Activated naive CD4-positive, alpha-beta T cell treated with anti-CD3 and anti-CD28 coated beads, Interleukin-2, amount 50 U/mL, for 72 hours (primary cell): ENCODE measurements at regions not wholly inside any gene's neighbourhood (a gene's known extent, or its start where the extent isn't known, plus 50 kb on each side); places are given as distances from the start of the nearest gene placed in this dataset.

Experiments
- ATAC-seq, 2 donors: fragments of 150-1000 bp; cut with Tn5 transposase; 2 replicates each; pipeline ENCODE4 v1.10.0; 2021; ENCODE audit warnings: mild to moderate bottlenecking in 2 of 2, moderate library complexity in 2 of 2
- DNase-seq, 2 donors: peaks; one replicate each; pipeline ENCODE4 v3.0.0; 2021 to 2022; ENCODE audit warnings: low spot score in 2 of 2
- H3K27ac Mint-ChIP-seq, 2 donors: one replicate each; pipeline ENCODE4 v1.8.0; 2022; ENCODE audit warnings: mild to moderate bottlenecking in 2 of 2, mixed read lengths in 2 of 2
- H3K36me3 Mint-ChIP-seq, 2 donors: one replicate each; pipeline ENCODE4 v1.8.0; 2022; ENCODE audit warnings: mixed read lengths in 2 of 2
- H3K9me3 Mint-ChIP-seq, 2 donors: one replicate each; pipeline ENCODE4 v1.8.0; 2022; ENCODE audit warnings: mixed read lengths in 2 of 2

DNA sequence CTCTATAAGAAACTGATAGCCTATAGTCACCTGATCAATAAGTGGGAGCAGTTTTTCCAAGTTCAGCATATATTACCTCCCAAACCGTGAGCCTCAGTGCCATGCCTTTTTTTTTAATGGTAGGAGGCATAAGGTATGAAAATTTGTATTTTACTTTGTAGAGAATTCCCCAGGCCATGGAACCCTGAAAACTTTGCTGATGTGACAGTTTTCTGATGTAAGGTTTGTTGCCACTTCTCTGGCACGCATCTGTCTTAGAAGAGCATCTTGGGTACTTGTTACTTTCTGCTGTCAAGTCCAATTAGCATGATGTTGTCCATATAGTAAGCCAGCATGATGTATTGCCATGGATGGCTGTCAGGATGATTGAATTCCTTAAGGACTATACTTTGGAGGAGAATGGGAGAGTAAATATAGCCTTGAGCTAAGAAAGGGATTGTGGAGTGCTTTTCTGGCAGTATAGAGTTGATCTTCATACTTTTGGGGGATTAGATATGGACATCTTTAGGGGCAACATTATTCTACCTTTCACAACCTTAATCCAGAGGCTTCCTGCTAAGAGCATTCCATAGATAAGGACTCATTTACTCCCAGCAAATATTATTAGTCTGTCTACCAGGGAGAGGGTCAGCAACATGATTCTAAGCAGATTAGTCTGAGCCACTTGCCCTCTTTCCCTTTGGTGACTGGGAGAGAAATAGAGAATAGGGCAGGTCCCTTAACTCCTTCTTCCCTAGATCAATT is 389.6 kb downstream of the YTHDC2 start:
- Mint-ChIP-seq H3K36me3 (no peaks in the 10 kb centered on the region), H3K27ac (no peak overlapping the region), H3K9me3 (peaks cover 0 to 4% of the 10 kb centered on the region in 2 donors)
- ATAC-seq (no peak), DNase-seq (no peak)

DNA sequence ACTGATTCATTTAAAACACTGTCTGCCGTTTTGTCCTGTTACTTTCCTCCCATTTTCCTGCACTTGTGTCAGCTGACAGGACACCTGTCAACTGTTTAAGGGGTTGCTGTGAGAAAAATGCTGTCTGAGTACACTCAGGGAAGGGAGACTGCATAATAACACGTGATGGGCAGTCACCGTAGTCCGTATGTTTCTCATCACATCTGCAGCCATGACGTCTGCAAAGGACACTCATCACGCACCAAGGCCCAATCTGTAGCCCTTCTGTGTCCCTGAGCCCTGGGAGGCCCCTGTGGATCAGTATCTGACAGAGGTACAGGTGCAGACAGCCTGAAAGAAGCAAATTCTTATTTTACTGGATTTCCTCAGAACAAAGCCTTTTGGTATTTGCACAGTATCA is 396.3 kb downstream of the YTHDC2 start:
- Mint-ChIP-seq H3K9me3 (no peaks in the 10 kb centered on the region), H3K36me3 (no peaks in the 10 kb centered on the region), H3K27ac (no peak overlapping the region)
- ATAC-seq (no peak), DNase-seq (no peak)

DNA sequence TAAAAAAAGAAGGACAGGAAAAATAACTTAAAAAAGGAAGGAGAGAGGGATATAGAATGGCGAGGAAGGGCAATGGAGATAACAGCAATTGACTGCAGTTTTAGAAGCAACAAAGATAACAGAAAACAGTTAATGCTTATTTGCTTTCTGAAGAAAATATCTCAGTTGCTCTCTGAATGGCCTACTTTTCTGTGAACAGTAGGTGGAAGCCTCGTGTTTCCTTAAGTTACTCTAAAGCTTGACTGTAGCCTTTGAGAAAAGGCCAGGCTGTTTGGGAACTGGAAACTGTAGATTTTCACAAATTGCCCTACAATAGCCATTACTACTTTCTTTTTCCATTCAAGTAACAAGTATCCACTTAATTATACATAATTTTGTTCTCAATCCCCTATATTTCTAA is 404.5 kb downstream of the YTHDC2 start:
- peaks cover 5% of the 10 kb centered on the region in 2 donors for H3K9me3 Mint-ChIP-seq
- DNase-seq (no peak), ATAC-seq (no peak)
- H3K27ac Mint-ChIP-seq = no peak overlapping the region
- peaks cover 0 to 6% of the 10 kb centered on the region in 2 donors for H3K36me3 Mint-ChIP-seq

DNA sequence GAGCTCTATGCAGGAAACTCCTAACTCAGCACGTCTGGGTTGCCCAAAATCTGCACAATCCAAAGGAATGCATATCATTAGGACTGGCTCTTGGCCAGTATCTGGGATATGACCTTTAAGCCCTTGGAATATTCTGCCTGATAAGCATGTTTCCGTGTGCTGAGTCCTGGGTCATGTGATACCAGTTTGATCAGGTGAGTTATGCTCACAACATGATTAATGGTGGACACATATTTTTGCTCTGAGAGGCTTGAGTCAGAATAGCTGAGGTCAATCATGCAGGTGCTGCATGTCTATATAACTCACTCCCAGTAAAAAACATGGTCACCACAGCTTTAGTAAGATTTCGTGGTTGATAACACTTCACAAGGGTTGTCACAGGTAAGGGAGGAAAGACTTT is 408.8 kb downstream of the YTHDC2 start:
- ATAC-seq (no peak), DNase-seq (no peak)
- Mint-ChIP-seq H3K36me3 (peaks cover 0 to 6% of the 10 kb centered on the region in 2 donors), H3K27ac (no peak overlapping the region), H3K9me3 (peaks cover 12% of the 10 kb centered on the region in 2 donors)

DNA sequence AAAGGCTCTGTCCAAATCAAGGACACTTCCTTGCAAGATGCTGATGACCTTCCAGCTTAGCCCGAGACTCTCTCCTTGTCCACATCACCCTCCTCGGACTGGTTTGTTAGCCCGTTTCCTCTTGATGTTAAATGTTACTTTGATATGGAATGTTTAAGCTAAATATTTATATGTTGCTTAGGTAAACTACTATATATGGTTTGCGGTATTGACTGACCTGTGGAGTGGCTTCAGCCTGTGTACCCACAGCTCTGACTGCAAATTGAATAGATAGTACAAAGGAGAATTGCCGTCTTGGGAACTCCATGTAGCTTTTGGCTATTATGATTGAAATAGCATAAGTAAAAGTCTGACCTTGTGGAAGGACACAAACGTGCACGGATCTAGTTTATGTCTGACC is 422.0 kb downstream of the YTHDC2 start:
- Mint-ChIP-seq H3K36me3 (no peaks in the 10 kb centered on the region), H3K9me3 (peaks cover 4 to 11% of the 10 kb centered on the region in 2 donors), H3K27ac (no peak overlapping the region)
- ATAC-seq (no peak), DNase-seq (no peak)

DNA sequence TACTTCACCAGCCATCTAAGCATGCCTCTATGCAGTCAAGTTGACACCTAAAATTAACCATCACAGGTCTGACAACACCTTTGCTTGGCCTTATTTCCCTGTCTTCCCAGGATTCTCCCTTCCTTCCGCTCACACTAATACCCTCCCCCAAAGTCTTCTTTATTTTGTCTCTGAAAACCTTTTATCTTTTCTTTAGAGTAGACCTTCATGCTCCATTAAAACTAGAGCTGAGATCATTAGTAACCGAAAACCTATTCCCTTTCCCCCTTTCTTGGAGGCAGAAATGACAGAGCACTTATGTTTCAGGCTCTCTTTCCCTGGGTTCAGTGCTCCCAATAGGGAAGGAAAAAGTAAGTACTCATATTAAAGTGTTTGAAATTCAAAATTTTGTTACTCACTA is 423.8 kb downstream of the YTHDC2 start:
- peaks cover 4 to 11% of the 10 kb centered on the region in 2 donors for H3K9me3 Mint-ChIP-seq
- DNase-seq (no peak), ATAC-seq (no peak)
- H3K27ac Mint-ChIP-seq = no peak overlapping the region
- H3K36me3 Mint-ChIP-seq = no peaks in the 10 kb centered on the region

DNA sequence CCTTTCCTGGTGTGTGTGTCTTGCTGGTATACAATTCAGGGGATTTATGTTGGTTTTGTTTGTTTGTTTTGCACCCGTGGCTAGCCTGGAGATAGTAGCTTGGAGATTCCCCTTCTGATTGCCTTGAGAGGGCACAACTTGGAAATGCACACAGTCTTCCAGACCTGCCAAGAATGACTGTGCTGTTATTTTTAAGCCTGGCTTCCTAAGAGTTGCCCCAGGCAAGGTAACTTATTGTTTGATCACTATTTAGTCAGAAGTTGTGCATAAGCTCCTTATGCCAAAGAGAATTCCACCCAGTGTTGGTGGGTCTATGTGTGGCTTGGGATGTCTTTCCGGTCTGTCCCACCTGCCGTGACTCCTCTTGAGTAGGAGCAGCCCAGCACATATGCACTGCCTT is 421.9 kb upstream of the KCNN2 start:
- peaks cover 9 to 11% of the 10 kb centered on the region in 2 donors for H3K9me3 Mint-ChIP-seq
- no peak overlapping the region for H3K27ac Mint-ChIP-seq
- ATAC-seq (no peak), DNase-seq (no peak)
- H3K36me3 Mint-ChIP-seq = no peaks in the 10 kb centered on the region

DNA sequence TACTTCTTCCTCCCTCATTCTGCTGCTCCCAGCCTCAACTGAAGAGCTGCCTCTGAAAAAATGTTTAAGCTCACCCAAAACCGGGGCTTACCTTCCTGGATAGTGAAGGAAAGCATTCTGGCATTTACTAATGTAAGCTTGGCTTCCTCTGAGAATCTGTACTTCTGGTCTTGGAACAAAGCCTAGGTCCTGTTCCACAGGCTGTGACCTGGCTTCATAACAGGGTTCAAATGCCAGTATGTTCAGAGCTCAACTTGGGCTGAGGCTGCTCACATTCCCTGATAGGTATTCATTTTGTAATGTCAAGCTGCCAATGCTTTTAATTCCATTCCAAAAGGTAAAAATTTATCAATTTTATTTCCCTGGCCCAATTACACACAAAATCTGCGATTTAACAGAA is 411.7 kb upstream of the KCNN2 start:
- ATAC-seq (no peak), DNase-seq (no peak)
- H3K27ac Mint-ChIP-seq = no peak overlapping the region
- peaks cover 10 to 20% of the 10 kb centered on the region in 2 donors for H3K9me3 Mint-ChIP-seq
- H3K36me3 Mint-ChIP-seq = no peaks in the 10 kb centered on the region

DNA sequence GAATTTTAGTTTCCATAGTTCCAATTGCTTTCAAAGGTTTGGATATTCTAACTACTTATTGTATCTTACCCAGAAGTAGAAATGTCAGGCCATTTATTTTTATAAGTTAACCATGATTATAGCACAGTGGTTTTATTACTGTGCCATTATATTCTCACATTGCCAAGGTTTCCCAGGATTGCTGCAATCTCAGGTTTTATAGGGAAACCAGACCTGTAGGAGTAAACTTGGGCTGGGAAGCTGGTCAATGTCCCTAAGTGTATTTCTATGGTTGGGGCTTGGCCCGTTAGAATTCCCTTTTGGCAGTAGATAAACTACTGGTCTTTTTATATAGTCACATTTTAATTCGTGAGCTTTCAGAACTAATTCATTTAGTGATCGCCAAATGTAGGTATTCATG is 396.6 kb upstream of the KCNN2 start:
- no peak for ATAC-seq
- DNase-seq = no peak
- Mint-ChIP-seq H3K27ac (no peak overlapping the region), H3K36me3 (no peaks in the 10 kb centered on the region), H3K9me3 (peaks cover 10 to 11% of the 10 kb centered on the region in 2 donors)

DNA sequence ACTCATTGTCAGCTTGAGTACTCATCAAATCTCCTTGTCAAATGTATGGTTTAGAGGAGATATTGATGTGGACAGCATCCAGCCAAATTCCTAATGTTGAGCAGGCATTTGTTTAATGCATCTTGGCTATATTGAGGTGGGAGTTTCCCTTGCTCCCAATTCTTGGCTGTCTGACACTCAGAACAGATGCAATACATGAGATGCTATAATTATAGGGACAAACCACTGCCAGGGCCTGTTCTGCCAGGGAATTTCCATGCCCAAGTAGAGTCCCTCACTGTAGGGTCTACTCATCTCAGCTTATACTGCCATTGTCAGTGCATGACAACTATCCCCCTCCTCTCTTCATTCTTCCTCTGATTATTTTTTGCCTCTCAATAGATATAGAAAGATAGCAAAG is 392.0 kb upstream of the KCNN2 start:
- no peak overlapping the region for H3K27ac Mint-ChIP-seq
- no peaks in the 10 kb centered on the region for H3K36me3 Mint-ChIP-seq
- H3K9me3 Mint-ChIP-seq = peaks cover 4 to 9% of the 10 kb centered on the region in 2 donors
- no peak for ATAC-seq
- no peak for DNase-seq

DNA sequence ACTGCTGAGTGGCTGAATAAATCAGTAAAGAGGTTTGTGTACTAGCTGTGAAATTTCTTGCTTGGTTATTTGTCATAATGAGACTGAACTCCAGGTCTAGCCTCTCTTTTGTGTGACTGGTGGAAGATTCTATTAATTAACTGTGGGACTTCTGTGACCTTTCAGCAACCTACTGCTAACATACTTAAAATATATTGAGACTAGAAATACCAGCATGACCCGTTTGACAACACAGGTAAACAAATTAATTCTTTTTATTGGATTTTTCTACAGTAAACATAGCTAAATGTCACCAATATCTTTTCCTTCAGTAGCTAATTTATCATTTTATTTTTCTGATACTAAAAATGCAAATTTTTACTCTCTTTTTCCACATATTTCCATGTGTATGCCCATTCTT is 390.4 kb upstream of the KCNN2 start:
- no peaks in the 10 kb centered on the region for H3K36me3 Mint-ChIP-seq
- H3K9me3 Mint-ChIP-seq = peaks cover 4 to 14% of the 10 kb centered on the region in 2 donors
- DNase-seq (no peak), ATAC-seq (no peak)
- H3K27ac Mint-ChIP-seq = no peak overlapping the region

DNA sequence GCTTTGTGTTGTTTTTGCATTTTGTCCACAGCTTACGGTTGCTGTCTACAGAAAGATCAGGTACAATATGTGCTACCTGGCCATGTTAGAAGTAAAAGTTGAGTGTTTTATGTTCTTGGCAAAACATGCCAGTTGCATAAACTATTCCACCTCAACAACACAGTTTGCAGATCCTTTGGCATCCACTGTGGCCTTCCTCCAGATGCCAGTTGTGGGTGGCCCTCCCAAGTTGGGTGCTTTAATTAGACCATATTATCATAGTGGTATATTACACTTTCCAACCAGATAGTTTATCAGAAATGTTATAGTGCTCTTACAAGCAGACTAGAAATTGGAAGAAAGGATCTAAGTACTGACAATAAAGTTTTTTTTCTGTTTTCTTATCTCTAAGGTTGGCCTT is 386.9 kb upstream of the KCNN2 start:
- ATAC-seq (no peak), DNase-seq (no peak)
- H3K27ac Mint-ChIP-seq = no peak overlapping the region
- no peaks in the 10 kb centered on the region for H3K36me3 Mint-ChIP-seq
- peaks cover 5 to 6% of the 10 kb centered on the region in 2 donors for H3K9me3 Mint-ChIP-seq

DNA sequence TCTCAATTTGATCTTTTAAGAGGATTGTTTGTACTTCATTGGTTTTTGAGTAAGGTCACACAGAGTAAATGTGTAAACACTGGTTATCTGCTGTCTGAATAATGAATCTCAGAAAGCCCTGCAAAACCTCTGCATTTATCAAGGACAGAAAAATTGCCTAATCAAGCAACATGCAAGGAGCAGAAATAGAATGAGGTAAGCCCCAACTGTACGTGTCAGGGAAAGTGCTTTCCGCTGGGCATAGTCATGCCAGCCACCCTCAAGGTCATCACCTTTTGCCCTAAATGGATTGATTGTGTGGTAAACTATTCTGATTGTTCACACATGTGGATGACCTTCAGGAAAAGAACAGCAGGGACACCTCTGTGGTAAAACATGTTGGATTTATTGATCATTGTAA is 376.9 kb upstream of the KCNN2 start:
- H3K27ac Mint-ChIP-seq = no peak overlapping the region
- DNase-seq = no peak
- no peaks in the 10 kb centered on the region for H3K36me3 Mint-ChIP-seq
- peaks cover 4 to 5% of the 10 kb centered on the region in 2 donors for H3K9me3 Mint-ChIP-seq
- no peak for ATAC-seq

DNA sequence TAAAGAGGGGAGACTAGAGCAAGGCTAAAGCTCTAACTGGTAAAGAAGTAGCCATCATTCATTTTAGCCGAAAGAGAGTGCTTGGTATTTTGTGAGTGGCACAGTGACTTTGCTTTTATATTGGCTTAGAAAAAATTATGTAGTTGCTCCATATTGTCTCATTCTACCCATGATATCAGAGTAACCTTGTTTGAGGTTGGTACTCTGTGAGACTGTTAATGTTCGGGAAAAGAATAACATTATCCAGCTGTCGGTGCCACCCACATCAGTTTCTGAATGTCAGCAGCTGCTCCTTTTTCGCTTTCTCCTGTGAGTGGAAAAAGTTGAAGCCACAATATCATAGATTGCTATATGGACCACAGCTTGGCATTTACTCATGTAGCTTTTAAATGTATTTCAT is 376.4 kb upstream of the KCNN2 start:
- H3K9me3 Mint-ChIP-seq = peaks cover 5 to 7% of the 10 kb centered on the region in 2 donors
- H3K36me3 Mint-ChIP-seq = no peaks in the 10 kb centered on the region
- H3K27ac Mint-ChIP-seq = no peak overlapping the region
- no peak for ATAC-seq
- DNase-seq = no peak

DNA sequence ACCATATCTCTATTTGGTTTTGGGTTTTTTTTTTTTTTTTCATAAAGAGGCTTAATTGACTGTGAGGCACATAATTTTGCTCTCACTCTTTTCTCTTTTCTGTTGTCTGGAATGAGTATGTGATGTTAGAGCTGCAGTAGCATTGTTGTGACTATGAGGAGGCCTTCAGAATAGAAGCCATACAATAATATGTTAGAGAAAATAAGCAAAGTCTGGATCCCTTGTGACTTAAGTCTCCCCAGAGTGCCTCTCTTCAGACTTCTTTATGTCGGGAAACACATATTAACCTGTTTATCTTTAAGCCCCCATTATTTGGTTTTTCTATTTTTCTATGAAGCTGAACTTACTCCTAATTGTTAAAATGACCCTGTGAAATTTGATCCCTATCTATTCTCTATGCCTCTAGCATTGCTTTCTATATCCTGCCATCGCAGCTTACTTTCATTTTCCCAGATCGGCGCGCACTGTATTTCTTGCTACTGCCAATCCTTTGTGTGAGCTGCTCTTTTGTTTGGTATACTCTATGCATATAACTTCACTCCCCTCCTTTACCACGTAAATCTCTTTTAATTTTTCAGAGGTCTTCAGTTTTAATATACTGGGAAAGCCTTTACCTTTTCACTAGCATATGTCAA is 372.5 kb upstream of the KCNN2 start:
- no peak overlapping the region for H3K27ac Mint-ChIP-seq
- peaks cover 8 to 9% of the 10 kb centered on the region in 2 donors for H3K9me3 Mint-ChIP-seq
- DNase-seq (no peak), ATAC-seq (no peak)
- no peaks in the 10 kb centered on the region for H3K36me3 Mint-ChIP-seq

DNA sequence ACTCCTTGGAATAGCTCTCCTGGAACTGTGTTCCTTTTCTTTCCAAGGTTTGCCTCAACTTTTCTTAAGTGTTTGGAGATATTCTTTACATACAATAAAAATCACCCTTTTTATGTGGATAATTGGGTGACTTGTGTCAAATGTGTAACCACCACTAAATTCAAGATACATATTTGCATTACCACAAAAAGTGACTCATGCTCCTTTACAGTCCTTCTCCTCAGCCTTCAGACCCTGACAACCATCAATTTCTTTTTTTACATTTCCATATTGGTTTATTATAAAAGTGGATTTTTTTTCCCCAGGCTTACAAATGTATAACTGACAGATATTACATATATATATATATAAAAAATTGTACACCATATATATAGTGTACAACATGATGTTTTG is 372.0 kb upstream of the KCNN2 start:
- peaks cover 9 to 12% of the 10 kb centered on the region in 2 donors for H3K9me3 Mint-ChIP-seq
- ATAC-seq = no peak
- no peak for DNase-seq
- no peaks in the 10 kb centered on the region for H3K36me3 Mint-ChIP-seq
- H3K27ac Mint-ChIP-seq = no peak overlapping the region

DNA sequence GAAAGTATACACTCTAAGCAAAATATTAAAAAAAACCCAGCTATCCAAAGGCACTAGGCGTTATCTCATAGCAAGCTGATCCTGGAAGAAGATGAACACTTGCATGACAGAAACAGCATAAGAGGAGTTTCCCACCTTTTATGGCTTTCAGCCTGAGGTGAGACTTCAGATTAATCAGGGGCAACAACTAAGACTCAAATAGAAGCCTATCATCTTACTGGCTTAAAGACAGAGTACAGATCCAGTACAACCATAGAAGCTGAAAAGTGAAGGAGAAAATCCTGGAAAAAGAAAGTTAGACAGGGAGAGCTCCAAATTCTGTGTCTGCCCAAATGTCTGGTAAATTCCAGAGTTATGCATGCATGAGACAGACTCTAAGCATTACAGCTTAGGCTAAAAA is 360.8 kb upstream of the KCNN2 start:
- Mint-ChIP-seq H3K9me3 (peaks cover 0 to 3% of the 10 kb centered on the region in 2 donors), H3K36me3 (no peaks in the 10 kb centered on the region), H3K27ac (no peak overlapping the region)
- no peak for DNase-seq
- no peak for ATAC-seq

DNA sequence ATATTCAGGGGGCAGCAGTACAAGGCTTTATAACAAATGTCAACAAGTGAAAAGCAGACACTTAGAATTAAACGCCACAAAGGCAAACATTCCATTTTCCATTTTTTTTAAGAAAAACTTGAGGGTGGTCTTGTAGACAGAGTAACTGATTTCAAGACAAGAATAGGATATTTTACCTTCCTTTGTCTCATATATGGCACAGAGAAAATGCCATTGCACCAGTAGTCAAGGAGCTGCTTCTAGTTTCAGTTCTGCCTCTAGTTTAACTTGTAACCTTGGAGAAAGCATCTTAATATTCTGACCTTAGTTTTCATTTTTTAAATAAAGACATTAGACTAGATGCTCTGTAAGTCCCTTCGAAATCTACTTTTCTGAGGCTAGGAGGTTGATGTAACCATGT is 355.3 kb upstream of the KCNN2 start:
- H3K27ac Mint-ChIP-seq = no peak overlapping the region
- ATAC-seq (no peak), DNase-seq (no peak)
- peaks cover 0 to 3% of the 10 kb centered on the region in 2 donors for H3K9me3 Mint-ChIP-seq
- H3K36me3 Mint-ChIP-seq = no peaks in the 10 kb centered on the region
